Brain microvascular endothelial cell (primary cell): ENCODE measurements at regions not wholly inside any gene's neighbourhood (a gene's known extent, or its start where the extent isn't known, plus 50 kb on each side); places are given as distances from the start of the nearest gene placed in this dataset.

ENCODE experiments used
- DNase-seq: peaks from one replicate; pipeline ENCODE4 v3.0.0-alpha.2; 2020
- H3K27ac ChIP-seq: fragments of 250-450 bp; sonication (Bioruptor Pico); 2 replicates; pipeline ENCODE4 v1.5.1; 2020; ENCODE audit warnings: mild to moderate bottlenecking, moderate library complexity
- H3K27me3 ChIP-seq: fragments of 250-450 bp; sonication (Bioruptor Pico); replicated peaks from 2 replicates; pipeline ENCODE4 v1.5.1; 2020; ENCODE audit warnings: mild to moderate bottlenecking
- H3K36me3 ChIP-seq: fragments of 250-450 bp; sonication (Bioruptor Pico); replicated peaks from 2 replicates; pipeline ENCODE4 v1.5.1; 2020; ENCODE audit warnings: mild to moderate bottlenecking
- H3K4me3 ChIP-seq: 2 replicates; pipeline ENCODE4 v1.5.1; 2011; ENCODE audit warnings: low read depth, mild to moderate bottlenecking, control low read depth, low read length, moderate library complexity
- in situ Hi-C: cut with HindIII; loops from 2 replicates; pipeline ENCODE4 v1.10.0; 2017; ENCODE audit warnings: low sequenced_read_pairs, low pct_ligation_motif_present
- TF ChIP-seq, protein P1 (sequence below): IDR thresholded peaks from 2 replicates; pipeline ENCODE4 v1.5.1; 2011; ENCODE audit warnings: low read depth, mild to moderate bottlenecking, moderate library complexity, low read length, control low read depth, inconsistent platforms; ENCODE audit errors: missing control alignments

DNA sequence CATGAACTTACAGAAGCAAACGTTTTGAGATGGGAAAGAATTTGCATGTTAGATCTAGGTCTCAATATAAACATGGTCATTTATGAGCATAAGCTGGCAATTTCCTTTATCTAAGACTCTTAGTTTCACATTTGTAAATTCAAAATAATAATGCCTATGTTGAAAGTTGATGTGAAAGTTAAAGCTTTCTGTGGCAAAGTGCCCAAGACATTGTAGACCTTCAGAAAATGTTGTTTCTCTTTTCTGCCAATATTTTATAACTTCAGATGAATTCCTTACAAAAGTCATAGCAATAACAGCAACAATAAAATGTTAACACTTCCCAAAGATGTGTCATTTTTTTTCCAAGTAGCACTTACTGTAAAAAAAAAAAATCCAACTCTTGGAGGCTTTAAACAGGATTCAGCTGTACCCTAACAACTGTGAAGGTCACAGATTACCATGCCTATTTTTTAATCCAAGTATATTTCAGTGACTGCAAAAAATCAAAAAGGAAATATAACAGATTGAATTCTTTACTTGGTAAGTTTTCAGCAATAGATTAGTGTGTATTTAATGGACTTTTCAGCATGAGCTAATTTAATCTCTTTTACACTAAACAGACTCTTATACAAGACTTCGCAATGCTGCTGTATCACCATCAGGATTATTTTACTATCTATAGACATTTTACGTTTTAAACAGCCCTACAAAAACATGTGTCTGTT lies 206.5 kb upstream of the PDE5A start:
- no peak overlapping the region for H3K27ac ChIP-seq
- in situ Hi-C loops, result no loop called here

DNA sequence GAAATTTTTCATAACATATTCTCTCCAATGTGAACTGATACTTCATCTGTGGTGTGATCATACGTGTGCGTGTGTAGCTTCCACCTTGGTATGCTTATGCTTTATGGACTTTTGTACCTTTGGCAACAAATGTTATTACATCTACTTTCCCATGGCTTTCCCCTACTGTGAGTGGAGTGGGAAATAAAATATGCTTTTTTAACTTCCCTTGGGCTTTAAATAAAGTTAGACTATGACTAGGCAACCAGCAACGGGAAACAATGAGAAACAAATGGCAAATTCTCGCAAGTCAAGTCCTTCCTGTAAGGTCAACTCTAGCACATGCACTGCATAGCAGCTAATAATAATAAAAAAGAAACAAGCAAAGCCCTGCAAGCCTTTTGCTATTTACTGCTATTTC lies 205.0 kb upstream of the PDE5A start:
- DNase-seq, result peak; percentile 41
- peak overlapping the region; percentile 47 for H3K27ac ChIP-seq
- TF ChIP-seq, protein P1, sequence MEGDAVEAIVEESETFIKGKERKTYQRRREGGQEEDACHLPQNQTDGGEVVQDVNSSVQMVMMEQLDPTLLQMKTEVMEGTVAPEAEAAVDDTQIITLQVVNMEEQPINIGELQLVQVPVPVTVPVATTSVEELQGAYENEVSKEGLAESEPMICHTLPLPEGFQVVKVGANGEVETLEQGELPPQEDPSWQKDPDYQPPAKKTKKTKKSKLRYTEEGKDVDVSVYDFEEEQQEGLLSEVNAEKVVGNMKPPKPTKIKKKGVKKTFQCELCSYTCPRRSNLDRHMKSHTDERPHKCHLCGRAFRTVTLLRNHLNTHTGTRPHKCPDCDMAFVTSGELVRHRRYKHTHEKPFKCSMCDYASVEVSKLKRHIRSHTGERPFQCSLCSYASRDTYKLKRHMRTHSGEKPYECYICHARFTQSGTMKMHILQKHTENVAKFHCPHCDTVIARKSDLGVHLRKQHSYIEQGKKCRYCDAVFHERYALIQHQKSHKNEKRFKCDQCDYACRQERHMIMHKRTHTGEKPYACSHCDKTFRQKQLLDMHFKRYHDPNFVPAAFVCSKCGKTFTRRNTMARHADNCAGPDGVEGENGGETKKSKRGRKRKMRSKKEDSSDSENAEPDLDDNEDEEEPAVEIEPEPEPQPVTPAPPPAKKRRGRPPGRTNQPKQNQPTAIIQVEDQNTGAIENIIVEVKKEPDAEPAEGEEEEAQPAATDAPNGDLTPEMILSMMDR, result no peak

More for the DNA sequence above, 206.5 kb upstream of the PDE5A start:
- no peak overlapping the region for H3K4me3 ChIP-seq
- TF ChIP-seq, protein P1, result no peak
- no peak for DNase-seq
- H3K36me3 ChIP-seq, result no peaks in the 10 kb centered on the region
- H3K27me3 ChIP-seq, result no peaks in the 10 kb centered on the region

DNA sequence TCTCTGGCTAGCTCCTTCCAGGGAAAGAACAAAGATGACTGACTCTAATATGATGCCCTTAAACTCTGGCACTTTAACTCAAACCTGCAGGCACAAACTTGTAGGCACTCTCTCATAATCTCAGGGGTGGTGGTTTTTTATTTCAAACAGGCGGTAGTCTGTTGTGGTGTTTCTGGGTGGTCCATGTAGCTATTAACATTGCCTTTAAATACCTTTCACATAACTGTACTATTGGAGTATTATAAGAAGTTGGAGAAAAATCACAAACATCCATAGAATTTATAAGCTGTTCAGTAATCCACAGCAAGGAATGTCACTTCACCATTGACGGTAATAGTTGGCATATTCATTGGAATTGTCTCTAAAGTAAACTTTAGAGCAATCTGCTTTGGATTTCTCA lies 204.2 kb upstream of the PDE5A start:
- TF ChIP-seq, protein P1, result no peak
- DNase-seq, result no peak
- in situ Hi-C loops, result no loop called here
- no peak overlapping the region for H3K4me3 ChIP-seq
- H3K27me3 ChIP-seq, result no peaks in the 10 kb centered on the region
- H3K27ac ChIP-seq, result no peak overlapping the region
- H3K36me3 ChIP-seq, result no peaks in the 10 kb centered on the region

More for the DNA sequence above, 205.0 kb upstream of the PDE5A start:
- Histone ChIP-seq H3K36me3 (no peaks in the 10 kb centered on the region), H3K27me3 (no peaks in the 10 kb centered on the region), H3K4me3 (no peak overlapping the region)
- in situ Hi-C loops, result no loop called here

DNA sequence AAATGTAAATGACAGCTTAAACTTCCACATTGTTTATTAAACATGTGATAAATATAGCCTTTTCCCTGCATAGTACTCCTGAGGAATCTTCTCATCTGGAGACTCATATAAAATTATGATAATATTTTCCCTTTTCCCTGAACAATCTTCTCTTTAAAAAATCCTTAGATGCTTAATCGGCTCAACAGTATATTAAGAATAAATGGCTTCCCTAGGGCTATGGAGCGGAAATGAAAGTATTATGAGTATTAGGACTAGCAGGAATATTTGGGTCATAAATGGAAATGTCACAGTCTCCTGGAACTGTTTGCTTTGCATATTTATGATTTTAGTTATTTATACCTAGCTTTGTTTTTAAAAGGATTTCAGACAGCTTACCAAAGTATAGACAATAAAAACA lies 200.7 kb upstream of the PDE5A start:
- Histone ChIP-seq H3K27me3 (no peaks in the 10 kb centered on the region), H3K4me3 (no peak overlapping the region), H3K36me3 (no peaks in the 10 kb centered on the region), H3K27ac (no peak overlapping the region)
- DNase-seq, result no peak
- TF ChIP-seq, protein P1, result no peak
- in situ Hi-C loops, result no loop called here

DNA sequence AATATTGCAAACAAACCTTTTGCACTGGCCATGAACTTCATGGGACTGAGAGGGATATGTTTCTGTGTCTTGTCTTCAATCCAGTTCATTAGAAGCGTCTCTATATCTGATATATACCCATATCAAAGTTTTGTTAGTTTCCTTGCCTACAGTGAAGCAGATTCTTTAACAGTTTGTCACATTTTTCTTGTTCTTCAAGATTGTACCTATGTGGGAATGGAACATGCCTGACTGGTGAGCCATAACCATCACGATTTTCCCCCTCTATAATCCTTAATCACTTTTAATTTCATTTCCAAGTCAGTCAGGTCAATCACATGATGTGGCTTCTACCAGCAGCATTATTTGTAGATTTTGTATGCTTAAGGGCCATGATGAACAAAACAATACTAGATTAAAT lies 197.1 kb upstream of the PDE5A start:
- Histone ChIP-seq H3K27ac (no peak overlapping the region), H3K27me3 (no peaks in the 10 kb centered on the region), H3K4me3 (no peak overlapping the region), H3K36me3 (no peaks in the 10 kb centered on the region)
- in situ Hi-C loops, result no loop called here
- TF ChIP-seq, protein P1, result no peak
- peak; percentile 28 for DNase-seq

DNA sequence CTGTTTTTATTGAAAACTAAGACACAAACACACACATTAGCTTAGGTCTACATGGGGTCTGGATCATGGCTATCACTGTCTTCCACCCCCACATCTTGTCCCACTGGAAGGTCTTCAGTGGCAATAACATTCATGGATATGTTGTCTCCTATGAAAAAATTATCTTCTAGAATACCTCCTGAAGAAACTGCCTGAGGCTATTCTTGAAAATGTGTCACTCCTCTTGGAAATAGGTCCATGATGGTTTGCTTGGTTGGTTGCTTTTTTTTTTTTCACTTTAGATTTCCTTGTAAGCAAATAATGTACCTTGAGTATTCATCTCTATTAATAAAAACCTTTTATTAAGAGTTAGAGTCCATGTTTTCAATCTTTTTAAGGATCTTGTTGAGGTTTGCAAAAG lies 195.3 kb upstream of the PDE5A start:
- in situ Hi-C loops, result no loop called here
- TF ChIP-seq, protein P1, result no peak
- Histone ChIP-seq H3K27me3 (no peaks in the 10 kb centered on the region), H3K36me3 (no peaks in the 10 kb centered on the region), H3K4me3 (no peak overlapping the region), H3K27ac (no peak overlapping the region)
- no peak for DNase-seq
